GM12878 (cell line): ENCODE measurements at regions not wholly inside any gene's neighbourhood (a gene's known extent, or its start where the extent isn't known, plus 50 kb on each side); places are given as distances from the start of the nearest gene placed in this dataset.

Experiments used
- ATAC-seq: fragments of 200-7000 bp; cut with Tn5 transposase; 3 replicates; pipeline ENCODE4 v1.9.1; 2020; ENCODE audit warnings: mild to moderate bottlenecking, moderate library complexity
- BruUV-seq: library from RNA; stranded (reverse); fragments of 400-500 nt; replicated peaks from 2 replicates; lab custom pipeline; 2021; lab: Mats Ljungman, UMichigan
- CTCF ChIA-PET: fragments of 300-600 bp; sonication (Branson Sonifier 250); formaldehyde crosslinking; extraction: SDS; loops from one replicate; lab custom pipeline; 2021; ENCODE audit warnings: inconsistent platforms; lab: Yijun Ruan, JAX
- POLR2A ChIA-PET: fragments of 350-600 bp; formaldehyde crosslinking; extraction: SDS; loops from one replicate; lab custom pipeline; 2021; ENCODE audit warnings: inconsistent platforms; lab: Charles Lee
- RAD21 ChIA-PET: fragments of 300-600 bp; sonication (Branson Sonifier 250); formaldehyde crosslinking; loops from one replicate; lab custom pipeline; 2023; ENCODE audit warnings: antibody characterized with exemption; ENCODE audit not compliant: unreplicated experiment; lab: Charles Lee
- SMC1A ChIA-PET: fragments of 300-600 bp; sonication (Branson Sonifier 250); formaldehyde crosslinking; loops from one replicate; lab custom pipeline; 2023; ENCODE audit not compliant: unreplicated experiment, uncharacterized antibody; lab: Charles Lee
- DNase-seq: peaks from one replicate; pipeline ENCODE4 v3.0.0-alpha.2; 2011; ENCODE audit warnings: low read depth, low spot score
- FAIRE-seq: peaks from 3 replicates; lab custom pipeline; 2011; peaks lifted over from hg19 to GRCh38; lab: Jason Lieb, UNC
- H2AFZ ChIP-seq: 2 replicates; pipeline ENCODE4 v1.6.0; 2011; ENCODE audit warnings: low read depth, low read length, control low read depth; ENCODE audit not compliant: control insufficient read depth
- H3K27ac ChIP-seq: 2 replicates; pipeline ENCODE4 v1.5.1; 2011; ENCODE audit warnings: control low read depth; ENCODE audit not compliant: control insufficient read depth, insufficient read depth
- H3K27me3 ChIP-seq, 2 experiments: replicated peaks in 1 of 2; 2 replicates each; pipeline versions ENCODE4 v1.6.0 to v1.6.1; 2011; ENCODE audit warnings: low read length in 1 of 2; ENCODE audit not compliant: control insufficient read depth in 2 of 2, insufficient read depth in 2 of 2
- H3K36me3 ChIP-seq, 2 experiments: 2 replicates each; pipeline ENCODE4 v1.5.1; 2011; ENCODE audit warnings: low read length in 1 of 2; ENCODE audit not compliant: control insufficient read depth in 2 of 2, insufficient read depth in 2 of 2
- H3K4me1 ChIP-seq: 2 replicates; pipeline ENCODE4 v1.6.1; 2011; ENCODE audit warnings: mild to moderate bottlenecking, low read length, moderate library complexity, mixed read lengths; ENCODE audit not compliant: control insufficient read depth, insufficient read depth
- H3K4me2 ChIP-seq: 2 replicates; pipeline ENCODE4 v1.6.0; 2011; ENCODE audit warnings: control low read depth; ENCODE audit not compliant: control insufficient read depth, insufficient read depth
- H3K4me3 ChIP-seq: fragments of 200-600 bp; sonication (generic); 2 replicates; pipeline ENCODE4 v1.5.1; 2016
- H3K79me2 ChIP-seq: 2 replicates; pipeline ENCODE4 v1.6.0; 2011; ENCODE audit warnings: low read length; ENCODE audit not compliant: control insufficient read depth, insufficient read depth
- H3K9ac ChIP-seq: 2 replicates; pipeline ENCODE4 v1.8.0; 2011; ENCODE audit warnings: low read length, control low read depth, mixed read lengths; ENCODE audit not compliant: control insufficient read depth, insufficient read depth
- H3K9me3 ChIP-seq: replicated peaks from 3 replicates; pipeline ENCODE4 v1.5.1; 2011; ENCODE audit warnings: mild to moderate bottlenecking, low read length; ENCODE audit not compliant: control insufficient read depth, insufficient read depth
- H4K20me1 ChIP-seq: 2 replicates; pipeline ENCODE4 v1.6.0; 2011; ENCODE audit not compliant: control insufficient read depth, insufficient read depth
- ATF3 ChIP-seq: IDR thresholded peaks from 2 replicates; pipeline ENCODE4 v1.6.1; 2011; ENCODE audit warnings: low read depth, mild to moderate bottlenecking, low read length, moderate library complexity, borderline replicate concordance; ENCODE audit errors: extremely low read depth
- ATF7 ChIP-seq: fragments of 450-650 bp; IDR thresholded peaks from 2 replicates; pipeline ENCODE4 v1.6.1; 2016; ENCODE audit warnings: low read depth, mild to moderate bottlenecking
- BHLHE40 ChIP-seq, 2 experiments: fragments of 450-650 bp in 1 of 2; IDR thresholded peaks; 2 replicates each; pipeline ENCODE4 v1.6.1; 2011 to 2017; ENCODE audit warnings: low read depth in 2 of 2, borderline replicate concordance in 1 of 2, improper control_type of control experiment in 1 of 2, low read length in 1 of 2, mild to moderate bottlenecking in 1 of 2
- CBFB ChIP-seq: IDR thresholded peaks from 2 replicates; pipeline ENCODE4 v1.6.1; 2016; ENCODE audit warnings: antibody characterized with exemption, low read depth
- CEBPB ChIP-seq, 2 experiments: fragments of 150-350 bp in 1 of 2; IDR thresholded peaks; 2 replicates each; pipeline ENCODE4 v1.6.1; 2012 to 2014; ENCODE audit warnings: low read depth in 2 of 2, low read length in 2 of 2, borderline replicate concordance in 1 of 2, inconsistent platforms in 1 of 2
- CHD1 ChIP-seq: IDR thresholded peaks from 2 replicates; pipeline ENCODE4 v1.6.1; 2012; ENCODE audit warnings: low read depth, low read length, improper control_type of control experiment
- ETV6 ChIP-seq, 2 experiments: fragments of 450-650 bp in 1 of 2; IDR thresholded peaks in 1 of 2; conservative IDR thresholded peaks in 1 of 2; 2 replicates each; pipeline ENCODE4 v1.6.1; 2014; ENCODE audit warnings: antibody characterized with exemption in 1 of 2, borderline replicate concordance in 1 of 2, low read depth in 1 of 2, mild to moderate bottlenecking in 1 of 2, moderate library complexity in 1 of 2
- FOXM1 ChIP-seq: IDR thresholded peaks from 2 replicates; pipeline ENCODE4 v1.6.1; 2012; ENCODE audit warnings: low read depth, mild to moderate bottlenecking, inconsistent platforms, low read length, moderate library complexity
- GATAD2B ChIP-seq: fragments of 450-650 bp; conservative IDR thresholded peaks from 2 replicates; pipeline ENCODE4 v1.6.1; 2017; ENCODE audit warnings: low read depth, mild to moderate bottlenecking, moderate library complexity
- HCFC1 ChIP-seq: fragments of 150-350 bp; IDR thresholded peaks from 2 replicates; pipeline ENCODE4 v1.6.1; 2014; ENCODE audit warnings: low read length
- MLLT1 ChIP-seq: fragments of 450-650 bp; IDR thresholded peaks from 2 replicates; pipeline ENCODE4 v1.6.1; 2016; ENCODE audit warnings: mild to moderate bottlenecking
- NFYA ChIP-seq: IDR thresholded peaks from 2 replicates; pipeline ENCODE4 v1.6.1; 2011; ENCODE audit warnings: low read depth, mild to moderate bottlenecking, low read length, improper control_type of control experiment, borderline replicate concordance
- NRF1 ChIP-seq: conservative IDR thresholded peaks from 2 replicates; pipeline ENCODE4 v1.6.1; 2011; ENCODE audit warnings: mild to moderate bottlenecking, low read depth, low read length, improper control_type of control experiment
- POU2F2 ChIP-seq: IDR thresholded peaks from 3 replicates; pipeline ENCODE4 v1.6.1; 2011; ENCODE audit warnings: low read depth, mild to moderate bottlenecking, low read length, borderline replicate concordance
- SUZ12 ChIP-seq: fragments of 200-600 bp; sonication (generic); IDR thresholded peaks from one replicate; pipeline ENCODE4 v1.6.1; 2018; ENCODE audit warnings: antibody characterized with exemption, mild to moderate bottlenecking; ENCODE audit not compliant: unreplicated experiment
- WGBS: methylation state at CpG from one replicate; pipeline ENCODE4 v1.1.6; 2016; ENCODE audit warnings: low lambda C conversion rate; ENCODE audit not compliant: insufficient replicate concordance, insufficient coverage; ENCODE audit errors: missing lambda C conversion rate; 5-methylcytosine and 5-hydroxymethylcytosine counted together
- in situ Hi-C: fragments of 300-500 bp; cut with MboI; formaldehyde crosslinking; loops from 9 replicates; pipeline ENCODE4 v1.14.3; 2018; ENCODE audit warnings: mixed read lengths
- intact Hi-C: fragments of 100-400 bp; cut with micrococcal nuclease; formaldehyde crosslinking; loops from one replicate; pipeline ENCODE4 v1.14.2; 2022; ENCODE audit not compliant: unreplicated experiment

DNA sequence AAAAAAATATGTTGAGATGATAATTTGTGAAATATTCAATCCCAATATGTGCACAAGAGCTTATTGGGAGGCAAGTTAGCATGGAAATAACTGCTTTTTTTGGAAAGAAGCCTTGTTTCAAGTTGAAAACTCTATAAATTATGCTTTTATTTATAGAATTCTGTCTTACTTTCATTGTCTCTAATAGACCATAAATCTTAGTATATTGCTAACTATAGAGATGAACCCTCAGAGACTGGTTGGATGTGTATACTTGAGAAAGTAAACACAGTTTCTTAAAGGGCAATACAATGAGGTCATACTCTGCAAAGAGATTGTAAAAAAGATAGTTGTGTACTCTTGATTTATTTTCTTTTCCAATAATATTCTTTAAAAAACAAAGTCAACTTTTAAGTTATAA, 530.3 kb downstream of the SPATA31D1 start (continued):
- TF ChIP-seq ATF7: no peak
- TF ChIP-seq, all 136 proteins: peak for 0

GRCh38 chr9:82519332-82519731, 530.8 kb downstream of the SPATA31D1 start:
- POLR2A ChIA-PET: no interaction called here
- H3K4me2 ChIP-seq: no peak overlapping the region
- no peaks in the 10 kb centered on the region for H4K20me1 ChIP-seq
- BruUV-seq: no TSS peak
- in situ Hi-C loops (no loop called here), intact Hi-C loops (no loop called here)
- H3K27me3 ChIP-seq: no peaks in the 10 kb centered on the region
- H3K9me3 ChIP-seq: no peaks in the 10 kb centered on the region
- no peak overlapping the region for H3K4me3 ChIP-seq
- RAD21 ChIA-PET: no interaction called here
- no peak for ATAC-seq
- no peaks in the 10 kb centered on the region for H3K36me3 ChIP-seq
- WGBS: 0% methylated on average over 1 of the region's 1 CpG
- SMC1A ChIA-PET: no interaction called here
- DNase-seq: no peak
- FAIRE-seq: no peak
- no peak overlapping the region for H2AFZ ChIP-seq
- no peaks in the 10 kb centered on the region for H3K79me2 ChIP-seq
- H3K9ac ChIP-seq: no peak overlapping the region
- TF ChIP-seq ETV6 (conservative IDR thresholded peaks at IDR 0.05 in 1 of 2, IDR thresholded peaks at IDR 0.05 in 1 of 2; ENCODE audit: borderline replicate concordance in 1 of 2, low read depth in 1 of 2): no peak
- TF ChIP-seq CHD1: no peak
- no peak for TF ChIP-seq POU2F2
- TF ChIP-seq SUZ12: no peak
- no peak for TF ChIP-seq NRF1
- TF ChIP-seq BHLHE40 (IDR thresholded peaks at IDR 0.05; ENCODE audit: borderline replicate concordance in 1 of 2, low read depth in 2 of 2, low read length in 1 of 2): no peak
- TF ChIP-seq CEBPB (IDR thresholded peaks at IDR 0.05; ENCODE audit: borderline replicate concordance in 1 of 2, low read depth in 2 of 2, low read length in 2 of 2): no peak
- TF ChIP-seq FOXM1: no peak
- TF ChIP-seq CBFB: no peak
- no peak for TF ChIP-seq HCFC1
- TF ChIP-seq NFYA: no peak
- no peak for TF ChIP-seq GATAD2B
- TF ChIP-seq ATF3: no peak
- TF ChIP-seq MLLT1: no peak
- H3K4me1 ChIP-seq: no peaks in the 10 kb centered on the region
- CTCF ChIA-PET: no interaction called here
- no peak overlapping the region for H3K27ac ChIP-seq
